Esophagus muscularis mucosa (tissue), 4 donors: ENCODE measurements at regions not wholly inside any gene's neighbourhood (a gene's known extent, or its start where the extent isn't known, plus 50 kb on each side); places are given as distances from the start of the nearest gene placed in this dataset.

ENCODE experiments used
- EP300 ChIP-seq: sonication (generic); formaldehyde crosslinking; IDR thresholded peaks from one replicate; pipeline ENCODE4 v1.6.1; 2017; ENCODE audit warnings: antibody characterized with exemption
- POLR2A ChIP-seq: fragments of 450-650 bp; IDR thresholded peaks from one replicate; pipeline ENCODE4 v1.6.1; 2017; ENCODE audit warnings: antibody characterized with exemption, moderate library complexity, mild to moderate bottlenecking, low read depth
- POLR2AphosphoS5 ChIP-seq, 2 donors: sonication (generic); formaldehyde crosslinking; IDR thresholded peaks; one replicate each; pipeline ENCODE4 v1.6.1; 2017; ENCODE audit warnings: antibody characterized with exemption in 2 of 2
- TF ChIP-seq, protein P1 (sequence below), 3 experiments: fragments of 200-600 bp in 2 of 3; fragments of 450-650 bp in 1 of 3; sonication (generic) in 2 of 3; IDR thresholded peaks; one replicate each; pipeline ENCODE4 v1.5.1; 2017 to 2019; ENCODE audit warnings: antibody characterized with exemption in 3 of 3, mild to moderate bottlenecking in 2 of 3, moderate library complexity in 1 of 3

DNA sequence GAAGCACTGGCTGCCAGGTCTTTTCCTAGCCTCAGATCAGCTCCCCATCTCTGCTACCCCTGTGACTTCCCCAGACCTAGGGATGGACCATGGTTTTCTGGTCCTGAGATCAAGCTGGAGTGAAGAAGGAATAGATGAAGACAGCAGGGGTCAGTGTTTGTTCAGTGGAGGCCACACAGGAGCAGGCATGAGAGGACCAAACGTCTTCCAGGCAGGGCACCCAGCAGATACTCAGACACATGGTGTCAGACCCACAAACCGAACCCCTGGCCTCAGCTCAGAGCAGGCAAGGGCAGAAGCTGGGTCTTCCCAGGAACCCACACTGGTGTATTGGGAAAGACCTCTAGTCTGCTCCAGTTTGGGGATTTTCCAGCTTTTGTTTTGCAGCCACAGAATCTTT lies 189.7 kb downstream of the IRX5 start:
- TF ChIP-seq POLR2A, result no peak
- TF ChIP-seq, protein P1, sequence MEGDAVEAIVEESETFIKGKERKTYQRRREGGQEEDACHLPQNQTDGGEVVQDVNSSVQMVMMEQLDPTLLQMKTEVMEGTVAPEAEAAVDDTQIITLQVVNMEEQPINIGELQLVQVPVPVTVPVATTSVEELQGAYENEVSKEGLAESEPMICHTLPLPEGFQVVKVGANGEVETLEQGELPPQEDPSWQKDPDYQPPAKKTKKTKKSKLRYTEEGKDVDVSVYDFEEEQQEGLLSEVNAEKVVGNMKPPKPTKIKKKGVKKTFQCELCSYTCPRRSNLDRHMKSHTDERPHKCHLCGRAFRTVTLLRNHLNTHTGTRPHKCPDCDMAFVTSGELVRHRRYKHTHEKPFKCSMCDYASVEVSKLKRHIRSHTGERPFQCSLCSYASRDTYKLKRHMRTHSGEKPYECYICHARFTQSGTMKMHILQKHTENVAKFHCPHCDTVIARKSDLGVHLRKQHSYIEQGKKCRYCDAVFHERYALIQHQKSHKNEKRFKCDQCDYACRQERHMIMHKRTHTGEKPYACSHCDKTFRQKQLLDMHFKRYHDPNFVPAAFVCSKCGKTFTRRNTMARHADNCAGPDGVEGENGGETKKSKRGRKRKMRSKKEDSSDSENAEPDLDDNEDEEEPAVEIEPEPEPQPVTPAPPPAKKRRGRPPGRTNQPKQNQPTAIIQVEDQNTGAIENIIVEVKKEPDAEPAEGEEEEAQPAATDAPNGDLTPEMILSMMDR (IDR thresholded peaks at IDR 0.05), result no peak
- no peak for TF ChIP-seq EP300
- TF ChIP-seq POLR2AphosphoS5 (IDR thresholded peaks at IDR 0.05), result no peak
